Colonic mucosa (tissue), 4 donors: ENCODE measurements at regions not wholly inside any gene's neighbourhood (a gene's known extent, or its start where the extent isn't known, plus 50 kb on each side); places are given as distances from the start of the nearest gene placed in this dataset.

Experiments used
- DNase-seq: peaks from one replicate; pipeline ENCODE4 v3.0.0-alpha.2; 2020
- H3K27ac ChIP-seq: fragments of 200-600 bp; one replicate; pipeline ENCODE4 v1.8.0; 2021
- H3K27me3 ChIP-seq: fragments of 200-600 bp; one replicate; pipeline ENCODE4 v1.8.0; 2021
- H3K36me3 ChIP-seq: fragments of 200-600 bp; one replicate; pipeline ENCODE4 v1.8.0; 2021
- H3K4me1 ChIP-seq: fragments of 200-600 bp; one replicate; pipeline ENCODE4 v1.8.0; 2021; ENCODE audit warnings: mild to moderate bottlenecking
- H3K4me3 ChIP-seq: fragments of 200-600 bp; one replicate; pipeline ENCODE4 v1.8.0; 2021
- H3K9ac ChIP-seq, 2 donors: one replicate each; pipeline ENCODE4 v1.7.0; 2013; ENCODE audit warnings: control low read depth in 2 of 2, low read depth in 2 of 2, low read length in 2 of 2
- H3K9me3 ChIP-seq: fragments of 200-600 bp; one replicate; pipeline ENCODE4 v1.8.0; 2021
- CTCF ChIP-seq: fragments of 200-600 bp; IDR thresholded peaks from one replicate; pipeline ENCODE4 v1.8.0; 2022; ENCODE audit warnings: antibody characterized with exemption, mild to moderate bottlenecking
- intact Hi-C: fragments of 100-400 bp; cut with DNase I; formaldehyde crosslinking; loops from one replicate; pipeline ENCODE4 v1.14.1; 2022
- donor health status: healthy.
- donor health status: DM: no; HTN: no; CAD: no.
- donor health status: DM: no; HTN: no; CAD: no.

- no peak for TF ChIP-seq CTCF
- no peaks in the 10 kb centered on the region for H3K36me3 ChIP-seq
- no peaks in the 10 kb centered on the region for H3K4me1 ChIP-seq
- intact Hi-C loops: no loop called here
- H3K27me3 ChIP-seq: no peaks in the 10 kb centered on the region
- DNase-seq: no peak
- H3K9ac ChIP-seq: no peak overlapping the region
- H3K27ac ChIP-seq: no peak overlapping the region
- no peaks in the 10 kb centered on the region for H3K9me3 ChIP-seq
- no peak overlapping the region for H3K4me3 ChIP-seq
These were observed 442.3 kb upstream of the MKI67 start for GRCh38 chr10:128568491-128568890.

- DNase-seq: no peak
- Histone ChIP-seq H3K4me1 (no peaks in the 10 kb centered on the region), H3K4me3 (no peak overlapping the region), H3K36me3 (no peaks in the 10 kb centered on the region), H3K27ac (no peak overlapping the region), H3K27me3 (no peaks in the 10 kb centered on the region), H3K9me3 (no peaks in the 10 kb centered on the region), H3K9ac (no peak overlapping the region)
- intact Hi-C loops: no loop called here
- TF ChIP-seq CTCF: no peak
These were observed 443.0 kb upstream of the MKI67 start for GRCh38 chr10:128568990-128569945.

GRCh38 chr10:128570319-128570995 lies 444.2 kb upstream of the MKI67 start:
- no peak for TF ChIP-seq CTCF
- Histone ChIP-seq H3K4me3 (no peak overlapping the region), H3K9me3 (no peaks in the 10 kb centered on the region), H3K9ac (no peak overlapping the region), H3K27me3 (no peaks in the 10 kb centered on the region), H3K36me3 (no peaks in the 10 kb centered on the region), H3K27ac (no peak overlapping the region), H3K4me1 (no peaks in the 10 kb centered on the region)
- no peak for DNase-seq
- intact Hi-C loops: no loop called here

- Histone ChIP-seq H3K9ac (no peak overlapping the region), H3K36me3 (no peaks in the 10 kb centered on the region), H3K27ac (no peak overlapping the region), H3K4me1 (no peaks in the 10 kb centered on the region), H3K9me3 (no peaks in the 10 kb centered on the region), H3K27me3 (no peaks in the 10 kb centered on the region), H3K4me3 (no peak overlapping the region)
- no peak for DNase-seq
- TF ChIP-seq CTCF: no peak
- intact Hi-C loops: no loop called here
These were observed 444.8 kb upstream of the MKI67 start for GRCh38 chr10:128571071-128571470.

GRCh38 chr10:128571745-128572144 lies 445.5 kb upstream of the MKI67 start:
- H3K27me3 ChIP-seq: no peaks in the 10 kb centered on the region
- intact Hi-C loops: no loop called here
- H3K27ac ChIP-seq: no peak overlapping the region
- DNase-seq: no peak
- H3K4me1 ChIP-seq: no peaks in the 10 kb centered on the region
- H3K9ac ChIP-seq: no peak overlapping the region
- no peaks in the 10 kb centered on the region for H3K9me3 ChIP-seq
- no peak overlapping the region for H3K4me3 ChIP-seq
- no peaks in the 10 kb centered on the region for H3K36me3 ChIP-seq
- no peak for TF ChIP-seq CTCF
